SK-N-SH (cell line): ENCODE measurements at regions not wholly inside any gene's neighbourhood (a gene's known extent, or its start where the extent isn't known, plus 50 kb on each side); places are given as distances from the start of the nearest gene placed in this dataset.

Source experiments
- CTCF ChIA-PET: fragments of 300-600, 350-600 bp; formaldehyde crosslinking; extraction: SDS; loops from one replicate; lab custom pipeline; 2021; lab: Yijun Ruan, JAX
- POLR2A ChIA-PET: fragments of 350-600 bp; sonication (Branson Sonifier 250); formaldehyde crosslinking; extraction: SDS; loops from one replicate; lab custom pipeline; 2020; ENCODE audit warnings: antibody characterized with exemption, inconsistent platforms; lab: Yijun Ruan, JAX
- DNase-seq: peaks from one replicate; pipeline ENCODE4 v3.0.0; 2012
- H2AFZ ChIP-seq: fragments of 200-600 bp; sonication (generic); 2 replicates; pipeline ENCODE4 v1.8.1; 2016; ENCODE audit warnings: antibody characterized with exemption, mild to moderate bottlenecking, low read depth
- H3F3A ChIP-seq: fragments of 200-600 bp; sonication (generic); replicated peaks from 2 replicates; pipeline ENCODE3; 2016; ENCODE audit warnings: antibody characterized with exemption, mild to moderate bottlenecking; ENCODE audit not compliant: insufficient read depth
- H3K27ac ChIP-seq, 2 experiments: fragments of 200-500 bp in 1 of 2; fragments of 200-600 bp in 1 of 2; sonication (Bioruptor generic) in 1 of 2; sonication (generic), shearing (Covaris generic) in 1 of 2; 2 replicates each; pipeline versions ENCODE4 v1.5.1 to v1.6.1; 2014 to 2016; ENCODE audit warnings: low read depth in 2 of 2, inconsistent platforms in 1 of 2, low read length in 1 of 2, mild to moderate bottlenecking in 1 of 2, mixed read lengths in 1 of 2
- H3K27me3 ChIP-seq: fragments of 200-600 bp; sonication (generic), shearing (Covaris generic); 2 replicates; pipeline ENCODE4 v1.6.1; 2016; ENCODE audit warnings: mixed run types; ENCODE audit not compliant: insufficient read depth
- H3K36me3 ChIP-seq, 2 experiments: fragments of 200-500 bp in 1 of 2; fragments of 200-600 bp in 1 of 2; sonication (Bioruptor generic) in 1 of 2; sonication (generic) in 1 of 2; replicated peaks in 1 of 2; 2 replicates each; pipeline versions ENCODE3 to v1.5.1; 2014 to 2016; ENCODE audit warnings: low read length in 1 of 2, mild to moderate bottlenecking in 1 of 2; ENCODE audit not compliant: insufficient read depth in 2 of 2, control insufficient read depth in 1 of 2
- H3K4me1 ChIP-seq, 2 experiments: fragments of 200-500 bp in 1 of 2; fragments of 200-600 bp in 1 of 2; sonication (Bioruptor generic) in 1 of 2; sonication (generic), shearing (Covaris generic) in 1 of 2; 2 replicates each; pipeline versions ENCODE4 v1.5.1 to v1.6.1; 2014 to 2016; ENCODE audit warnings: low read depth in 1 of 2, low read length in 1 of 2, mixed run types in 1 of 2; ENCODE audit not compliant: insufficient read depth in 2 of 2, control insufficient read depth in 1 of 2
- H3K4me2 ChIP-seq: fragments of 200-600 bp; sonication (generic), shearing (Covaris generic); 2 replicates; pipeline ENCODE4 v1.6.1; 2017; ENCODE audit warnings: mixed run types
- H3K4me3 ChIP-seq, 2 experiments: fragments of 200-500 bp in 1 of 2; fragments of 200-600 bp in 1 of 2; sonication (Bioruptor generic) in 1 of 2; sonication (generic), shearing (Covaris generic) in 1 of 2; 2 replicates each; pipeline versions ENCODE4 v1.5.1 to v1.8.1; 2014 to 2016; ENCODE audit warnings: low read depth in 2 of 2, inconsistent platforms in 1 of 2, low read length in 1 of 2, mild to moderate bottlenecking in 1 of 2, mixed read lengths in 1 of 2, moderate library complexity in 1 of 2
- H3K79me2 ChIP-seq: fragments of 200-600 bp; sonication (generic); 2 replicates; pipeline ENCODE4 v1.8.1; 2017; ENCODE audit warnings: mild to moderate bottlenecking; ENCODE audit not compliant: insufficient read depth
- H3K9ac ChIP-seq: fragments of 200-600 bp; sonication (generic); 2 replicates; pipeline ENCODE4 v1.6.1; 2017; ENCODE audit warnings: mixed run types
- H3K9me2 ChIP-seq: fragments of 200-600 bp; sonication (generic); 2 replicates; pipeline ENCODE4 v1.6.1; 2017; ENCODE audit warnings: mixed run types
- H3K9me3 ChIP-seq: fragments of 200-600 bp; sonication (generic); 2 replicates; pipeline ENCODE4 v1.6.1; 2017; ENCODE audit warnings: mixed run types, mild to moderate bottlenecking, moderate library complexity
- H4K20me1 ChIP-seq: fragments of 200-600 bp; sonication (generic); 2 replicates; pipeline ENCODE4 v1.6.1; 2017; ENCODE audit warnings: mild to moderate bottlenecking, mixed run types; ENCODE audit not compliant: insufficient read depth
- CTCF ChIP-seq: fragments of 200-600 bp; sonication (generic); IDR thresholded peaks from 2 replicates; pipeline ENCODE4 v1.6.1; 2017; ENCODE audit warnings: antibody characterized with exemption, mild to moderate bottlenecking, moderate library complexity
- EZH2phosphoT487 ChIP-seq: fragments of 200-600 bp; sonication (generic); IDR thresholded peaks from 2 replicates; pipeline ENCODE4 v1.6.1; 2017; ENCODE audit warnings: low read depth, mixed run types, mild to moderate bottlenecking, antibody characterized with exemption, moderate library complexity, borderline replicate concordance
- FOXJ3 ChIP-seq: sonication (generic); formaldehyde crosslinking; IDR thresholded peaks from 2 replicates; pipeline ENCODE4 v1.5.1; 2020; ENCODE audit warnings: mild to moderate bottlenecking, missing genetic modification reagents
- GABPA ChIP-seq: IDR thresholded peaks from 2 replicates; pipeline ENCODE4 v1.4.0; 2012; ENCODE audit warnings: low read depth, mild to moderate bottlenecking
- MAX ChIP-seq: IDR thresholded peaks from 2 replicates; pipeline ENCODE4 v1.4.0; 2012; ENCODE audit warnings: low read depth
- NRF1 ChIP-seq: IDR thresholded peaks from 2 replicates; pipeline ENCODE4 v1.6.1; 2012; ENCODE audit warnings: low read depth, mild to moderate bottlenecking, low read length
- PBX3 ChIP-seq: IDR thresholded peaks from 2 replicates; pipeline ENCODE4; 2012
- TCF12 ChIP-seq: IDR thresholded peaks from 2 replicates; pipeline ENCODE4 v1.4.0; 2012
- TEAD4 ChIP-seq: IDR thresholded peaks from 2 replicates; pipeline ENCODE4 v1.4.0; 2012; ENCODE audit warnings: mild to moderate bottlenecking, borderline replicate concordance; ENCODE audit not compliant: insufficient read depth
- USF1 ChIP-seq: IDR thresholded peaks from 2 replicates; pipeline ENCODE4 v1.4.0; 2012; ENCODE audit warnings: low read depth, borderline replicate concordance
- WGBS: methylation state at CpG from one replicate; pipeline ENCODE4 v1.1.6; 2017; ENCODE audit warnings: low lambda C conversion rate; 5-methylcytosine and 5-hydroxymethylcytosine counted together
- TF ChIP-seq, protein P1 (sequence below): IDR thresholded peaks from 2 replicates; pipeline ENCODE4 v1.4.0; 2012; ENCODE audit warnings: low read depth, borderline replicate concordance
- TF ChIP-seq, protein P2 (sequence below): fragments of 150-350 bp; IDR thresholded peaks from 2 replicates; pipeline ENCODE4 v1.6.1; 2016; ENCODE audit warnings: mild to moderate bottlenecking, low read depth, low read length

DNA sequence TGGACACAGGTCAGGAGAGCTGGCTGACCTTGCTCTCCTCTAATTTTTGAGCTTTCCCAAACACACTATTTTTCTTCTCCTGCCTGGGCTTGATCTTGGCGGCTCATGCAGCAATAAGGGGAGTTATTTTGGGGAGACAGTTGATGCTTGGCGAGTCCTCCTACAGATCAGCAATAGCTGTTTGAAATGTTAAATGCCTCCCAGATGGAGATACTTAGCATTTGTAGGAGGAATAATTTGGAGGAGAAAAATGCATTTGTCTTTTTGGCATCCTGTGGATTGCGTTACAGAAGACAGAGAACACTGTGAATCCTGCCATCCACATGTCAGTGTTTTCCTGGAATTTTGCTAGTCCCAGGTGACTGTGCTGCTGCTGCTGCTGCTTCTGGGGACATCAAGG is 328.0 kb upstream of the XYLT1 start:
- POLR2A ChIA-PET, result interaction anchor here (0.9 to 1.0 kb wide), 2 partner anchors 11 to 17 kb away, joined by 3 read pairs; no protein-coding TSS in a partner anchor
- H3K9me3 ChIP-seq, result no peaks in the 10 kb centered on the region
- H3K27ac ChIP-seq, result no peak overlapping the region
- H3K4me3 ChIP-seq, result no peak overlapping the region
- WGBS, result 84% methylated on average over 3 of the region's 3 CpGs
- TF ChIP-seq, protein P1, sequence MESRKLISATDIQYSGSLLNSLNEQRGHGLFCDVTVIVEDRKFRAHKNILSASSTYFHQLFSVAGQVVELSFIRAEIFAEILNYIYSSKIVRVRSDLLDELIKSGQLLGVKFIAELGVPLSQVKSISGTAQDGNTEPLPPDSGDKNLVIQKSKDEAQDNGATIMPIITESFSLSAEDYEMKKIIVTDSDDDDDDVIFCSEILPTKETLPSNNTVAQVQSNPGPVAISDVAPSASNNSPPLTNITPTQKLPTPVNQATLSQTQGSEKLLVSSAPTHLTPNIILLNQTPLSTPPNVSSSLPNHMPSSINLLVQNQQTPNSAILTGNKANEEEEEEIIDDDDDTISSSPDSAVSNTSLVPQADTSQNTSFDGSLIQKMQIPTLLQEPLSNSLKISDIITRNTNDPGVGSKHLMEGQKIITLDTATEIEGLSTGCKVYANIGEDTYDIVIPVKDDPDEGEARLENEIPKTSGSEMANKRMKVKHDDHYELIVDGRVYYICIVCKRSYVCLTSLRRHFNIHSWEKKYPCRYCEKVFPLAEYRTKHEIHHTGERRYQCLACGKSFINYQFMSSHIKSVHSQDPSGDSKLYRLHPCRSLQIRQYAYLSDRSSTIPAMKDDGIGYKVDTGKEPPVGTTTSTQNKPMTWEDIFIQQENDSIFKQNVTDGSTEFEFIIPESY, result no peak
- no peak for TF ChIP-seq PBX3
- no peak for TF ChIP-seq FOXJ3 (CRISPR knock-in tag)
- CTCF ChIA-PET, result no interaction called here
- H3K79me2 ChIP-seq, result no peaks in the 10 kb centered on the region
- no peaks in the 10 kb centered on the region for H3K36me3 ChIP-seq
- H3K4me2 ChIP-seq, result no peak overlapping the region
- H3K9me2 ChIP-seq, result no peaks in the 10 kb centered on the region
- DNase-seq, result no peak
- H3K4me1 ChIP-seq, result 0 out of 4 replicates have a peak, but pooled peaks cover 0 to 9% of the 10 kb centered on the region in 2 experiments
- no peaks in the 10 kb centered on the region for H4K20me1 ChIP-seq
- H3K27me3 ChIP-seq, result no peaks in the 10 kb centered on the region
- no peak overlapping the region for H2AFZ ChIP-seq
- H3F3A ChIP-seq, result peaks cover 31% of the 10 kb centered on the region
- H3K9ac ChIP-seq, result no peak overlapping the region

- no peak for TF ChIP-seq NRF1
- TF ChIP-seq TEAD4, result no peak
- no peak for TF ChIP-seq GABPA
- no peak for TF ChIP-seq TCF12
- TF ChIP-seq MAX, result no peak
- no peak for TF ChIP-seq USF1
- TF ChIP-seq CTCF, result no peak
- TF ChIP-seq EZH2phosphoT487, result no peak
- TF ChIP-seq, protein P2, sequence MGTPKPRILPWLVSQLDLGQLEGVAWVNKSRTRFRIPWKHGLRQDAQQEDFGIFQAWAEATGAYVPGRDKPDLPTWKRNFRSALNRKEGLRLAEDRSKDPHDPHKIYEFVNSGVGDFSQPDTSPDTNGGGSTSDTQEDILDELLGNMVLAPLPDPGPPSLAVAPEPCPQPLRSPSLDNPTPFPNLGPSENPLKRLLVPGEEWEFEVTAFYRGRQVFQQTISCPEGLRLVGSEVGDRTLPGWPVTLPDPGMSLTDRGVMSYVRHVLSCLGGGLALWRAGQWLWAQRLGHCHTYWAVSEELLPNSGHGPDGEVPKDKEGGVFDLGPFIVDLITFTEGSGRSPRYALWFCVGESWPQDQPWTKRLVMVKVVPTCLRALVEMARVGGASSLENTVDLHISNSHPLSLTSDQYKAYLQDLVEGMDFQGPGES, result no peak
- TF ChIP-seq, all 33 proteins: peak for 0
- no peaks in the 10 kb centered on the region for H3F3A ChIP-seq
- no peak overlapping the region for H3K27ac ChIP-seq
- H3K9me2 ChIP-seq, result no peaks in the 10 kb centered on the region
- no peak overlapping the region for H3K9ac ChIP-seq
- H3K79me2 ChIP-seq, result no peaks in the 10 kb centered on the region
- ChIA-PET CTCF (no interaction called here), POLR2A (no interaction called here)
- H3K4me3 ChIP-seq, result no peak overlapping the region
- H3K4me1 ChIP-seq, result peaks cover 0 to 5% of the 10 kb centered on the region in 2 experiments; a peak in 1 of 4 replicates
- H3K27me3 ChIP-seq, result no peaks in the 10 kb centered on the region
- WGBS, result 67% methylated on average over 1 of the region's 1 CpG
- H4K20me1 ChIP-seq, result no peaks in the 10 kb centered on the region
- no peak for DNase-seq
- no peaks in the 10 kb centered on the region for H3K36me3 ChIP-seq
- H3K9me3 ChIP-seq, result no peaks in the 10 kb centered on the region
- no peak overlapping the region for H3K4me2 ChIP-seq
- H2AFZ ChIP-seq, result no peak overlapping the region
Measured at GRCh38 chr16:17793354-17793753, 322.6 kb upstream of the XYLT1 start.
